Chondrocyte (in vitro differentiated cells): ENCODE measurements at regions not wholly inside any gene's neighbourhood (a gene's known extent, or its start where the extent isn't known, plus 50 kb on each side); places are given as distances from the start of the nearest gene placed in this dataset.

Experiments used
- DNase-seq: peaks from one replicate; pipeline ENCODE4 v3.0.0; 2021; ENCODE audit warnings: mixed read lengths, low spot score
- H3K27ac Mint-ChIP-seq: one replicate; pipeline ENCODE4 v1.8.0; 2021; ENCODE audit warnings: mild to moderate bottlenecking, moderate library complexity, mixed read lengths; ENCODE audit not compliant: unreplicated experiment
- H3K27me3 Mint-ChIP-seq: 2 replicates; pipeline ENCODE4 v1.8.0; 2021; ENCODE audit warnings: low read depth, mixed read lengths
- H3K36me3 Mint-ChIP-seq: 2 replicates; pipeline ENCODE4 v1.8.0; 2021; ENCODE audit warnings: low read depth, mixed read lengths
- H3K4me1 Mint-ChIP-seq: 2 replicates; pipeline ENCODE4 v1.8.0; 2021; ENCODE audit warnings: low read depth, mild to moderate bottlenecking, mixed read lengths
- H3K4me3 Mint-ChIP-seq: one replicate; pipeline ENCODE4 v1.8.0; 2021; ENCODE audit warnings: mild to moderate bottlenecking, moderate library complexity, mixed read lengths; ENCODE audit not compliant: unreplicated experiment
- H3K9me3 Mint-ChIP-seq: 2 replicates; pipeline ENCODE4 v1.8.0; 2021; ENCODE audit warnings: low read depth, mixed read lengths
- CTCF ChIP-seq: fragments of 200-600 bp; sonication (generic); IDR thresholded peaks from 2 replicates; pipeline ENCODE4 v1.5.0; 2021; ENCODE audit warnings: antibody characterized with exemption, mild to moderate bottlenecking, moderate library complexity

GRCh38 chr9:90014421-90014820 is 409.6 kb downstream of the GADD45G start:
- no peak overlapping the region for H3K4me3 Mint-ChIP-seq
- H3K36me3 Mint-ChIP-seq = no peaks in the 10 kb centered on the region
- TF ChIP-seq CTCF = no peak
- peaks cover 5% of the 10 kb centered on the region for H3K27me3 Mint-ChIP-seq
- no peaks in the 10 kb centered on the region for H3K4me1 Mint-ChIP-seq
- no peak overlapping the region for H3K27ac Mint-ChIP-seq
- no peaks in the 10 kb centered on the region for H3K9me3 Mint-ChIP-seq
- DNase-seq = no peak

DNA sequence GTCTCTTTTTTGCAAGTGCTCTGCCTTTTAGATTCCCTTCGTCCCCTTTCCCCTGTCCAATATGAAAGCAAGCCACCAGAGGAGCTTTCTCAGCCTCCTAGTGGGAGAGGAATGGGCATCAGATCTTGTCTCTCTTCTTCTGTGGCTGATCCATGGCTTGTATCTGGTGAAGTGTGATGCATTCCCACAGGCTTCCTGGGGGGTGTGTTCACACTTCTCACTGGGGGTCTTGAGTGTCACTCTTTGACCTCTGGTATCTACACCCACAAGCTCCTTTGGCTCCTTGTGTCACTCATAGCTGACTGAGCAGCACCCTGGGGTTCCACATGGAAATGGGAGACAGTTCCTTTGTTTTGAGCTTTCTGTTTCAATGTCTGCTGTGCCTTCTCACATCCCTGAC is 411.5 kb downstream of the GADD45G start:
- Mint-ChIP-seq H3K27ac (no peak overlapping the region), H3K4me3 (no peak overlapping the region), H3K4me1 (no peaks in the 10 kb centered on the region), H3K36me3 (no peaks in the 10 kb centered on the region), H3K9me3 (no peaks in the 10 kb centered on the region), H3K27me3 (peaks cover 5% of the 10 kb centered on the region)
- TF ChIP-seq CTCF = no peak
- no peak for DNase-seq

DNA sequence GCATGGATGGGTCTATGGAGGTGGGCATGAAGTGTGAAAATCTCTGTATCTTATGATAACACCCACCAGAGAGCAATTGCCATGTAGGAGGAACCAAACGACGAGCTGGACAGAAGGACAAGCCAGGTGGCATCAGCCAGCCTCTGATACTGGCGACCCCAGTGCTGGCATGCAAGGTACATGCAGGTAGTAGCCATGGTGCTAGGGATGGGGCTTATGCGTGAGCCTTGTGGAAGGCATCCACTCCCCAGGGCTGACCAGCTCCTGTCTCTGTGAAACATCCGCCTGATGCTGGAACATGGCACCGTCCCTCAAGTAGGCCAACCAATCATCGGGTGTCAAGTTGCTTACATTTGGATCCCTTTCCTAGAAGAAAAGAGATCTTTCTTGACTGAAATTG is 412.9 kb downstream of the GADD45G start:
- no peak overlapping the region for H3K27ac Mint-ChIP-seq
- H3K4me1 Mint-ChIP-seq = no peaks in the 10 kb centered on the region
- no peaks in the 10 kb centered on the region for H3K36me3 Mint-ChIP-seq
- no peaks in the 10 kb centered on the region for H3K9me3 Mint-ChIP-seq
- no peak overlapping the region for H3K4me3 Mint-ChIP-seq
- TF ChIP-seq CTCF = no peak
- DNase-seq = no peak
- peaks cover 5% of the 10 kb centered on the region for H3K27me3 Mint-ChIP-seq

DNA sequence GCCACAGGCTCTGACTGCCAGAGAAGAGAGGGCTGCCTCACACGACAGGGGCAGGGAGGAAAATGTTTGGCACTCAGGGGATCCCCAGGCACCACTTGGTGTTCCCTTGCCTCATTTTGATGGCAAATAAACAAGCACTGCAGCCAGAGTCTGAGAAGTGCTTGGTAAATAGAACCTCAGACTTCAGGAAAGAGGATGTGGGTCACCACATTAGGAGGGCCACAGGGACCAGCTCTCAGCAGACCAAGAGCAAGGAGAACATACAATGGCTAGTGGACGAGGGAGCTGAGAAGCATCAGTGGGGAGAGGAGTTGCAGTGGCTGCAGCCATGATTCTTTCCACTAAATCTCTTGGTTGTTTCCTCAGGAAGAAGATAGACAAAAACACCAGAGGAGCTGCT is 413.9 kb downstream of the GADD45G start:
- Mint-ChIP-seq H3K36me3 (no peaks in the 10 kb centered on the region), H3K27me3 (peaks cover 5% of the 10 kb centered on the region), H3K9me3 (no peaks in the 10 kb centered on the region), H3K4me1 (no peaks in the 10 kb centered on the region), H3K4me3 (no peak overlapping the region), H3K27ac (no peak overlapping the region)
- TF ChIP-seq CTCF = no peak
- no peak for DNase-seq

DNA sequence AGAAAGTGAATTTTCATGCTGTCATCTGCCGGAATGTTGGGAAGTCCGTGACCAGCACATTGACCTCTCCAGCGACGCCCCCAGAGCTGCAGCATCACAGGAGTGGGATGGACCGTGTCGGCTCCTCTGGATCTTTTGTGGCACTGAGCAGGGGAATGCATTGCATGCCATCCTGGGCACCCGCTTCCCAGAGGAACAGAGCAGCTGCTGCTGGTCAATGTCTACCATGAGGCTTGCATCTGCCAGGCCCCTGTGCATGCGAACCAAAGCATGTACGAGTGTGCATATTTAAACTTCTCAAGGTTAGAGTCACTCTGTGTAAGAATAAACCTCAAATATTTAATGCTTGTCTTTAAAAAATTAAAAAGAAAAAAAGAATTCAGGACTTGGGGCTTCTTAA is 414.8 kb downstream of the GADD45G start:
- no peak overlapping the region for H3K4me3 Mint-ChIP-seq
- no peak for TF ChIP-seq CTCF
- H3K9me3 Mint-ChIP-seq = no peaks in the 10 kb centered on the region
- H3K36me3 Mint-ChIP-seq = no peaks in the 10 kb centered on the region
- no peak overlapping the region for H3K27ac Mint-ChIP-seq
- H3K27me3 Mint-ChIP-seq = peaks cover 7% of the 10 kb centered on the region
- no peaks in the 10 kb centered on the region for H3K4me1 Mint-ChIP-seq
- DNase-seq = no peak
